HPDE6-E6E7 (cell line): ENCODE measurements at regions not wholly inside any gene's neighbourhood (a gene's known extent, or its start where the extent isn't known, plus 50 kb on each side); places are given as distances from the start of the nearest gene placed in this dataset.
A peak's percentile ranks its signal among the peaks of the same experiment; 100 is the strongest.

Experiments
- DNase-seq: peaks from one replicate; pipeline ENCODE4 v3.0.0; 2011; ENCODE audit warnings: missing footprints; ENCODE audit errors: extremely low spot score

DNA sequence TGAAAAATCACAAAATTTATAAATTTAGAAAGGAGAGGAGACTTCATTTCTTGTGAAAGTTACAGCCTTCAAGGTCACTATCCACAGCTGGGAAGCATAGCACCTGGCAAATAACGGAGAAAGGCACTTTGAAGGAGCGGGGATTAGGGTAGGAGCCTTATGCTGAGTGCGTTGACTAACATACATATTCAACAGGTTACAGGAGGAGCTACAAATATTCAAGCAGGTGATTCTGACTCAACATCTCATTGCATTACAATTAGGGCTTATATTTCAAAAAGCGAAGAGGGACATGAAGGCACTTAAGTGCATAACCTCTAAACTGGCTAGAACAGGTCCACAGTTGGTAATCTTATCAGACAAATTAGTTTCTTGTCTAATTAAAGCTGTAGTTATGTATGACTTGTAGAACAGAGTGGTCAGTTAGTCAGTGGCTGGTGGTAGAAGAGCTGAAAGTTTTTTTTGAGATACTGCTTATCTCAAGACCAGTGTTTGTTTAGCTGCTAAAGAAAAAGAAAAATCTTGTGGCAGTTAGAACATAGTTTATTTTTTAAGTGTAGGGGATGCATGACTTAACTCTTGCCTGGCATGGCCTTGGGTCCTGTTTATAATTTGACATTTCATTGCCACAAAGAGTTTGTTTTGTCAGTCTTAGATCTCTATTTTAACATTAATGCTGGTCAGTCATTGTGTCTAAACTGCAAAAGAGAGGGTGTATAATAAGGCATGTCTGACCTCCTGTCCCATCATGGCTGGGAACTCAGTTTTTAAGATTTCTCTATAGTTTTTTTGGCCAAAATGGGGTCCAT is 311.5 kb downstream of the DUSP10 start:
- DNase-seq: no peak

DNA sequence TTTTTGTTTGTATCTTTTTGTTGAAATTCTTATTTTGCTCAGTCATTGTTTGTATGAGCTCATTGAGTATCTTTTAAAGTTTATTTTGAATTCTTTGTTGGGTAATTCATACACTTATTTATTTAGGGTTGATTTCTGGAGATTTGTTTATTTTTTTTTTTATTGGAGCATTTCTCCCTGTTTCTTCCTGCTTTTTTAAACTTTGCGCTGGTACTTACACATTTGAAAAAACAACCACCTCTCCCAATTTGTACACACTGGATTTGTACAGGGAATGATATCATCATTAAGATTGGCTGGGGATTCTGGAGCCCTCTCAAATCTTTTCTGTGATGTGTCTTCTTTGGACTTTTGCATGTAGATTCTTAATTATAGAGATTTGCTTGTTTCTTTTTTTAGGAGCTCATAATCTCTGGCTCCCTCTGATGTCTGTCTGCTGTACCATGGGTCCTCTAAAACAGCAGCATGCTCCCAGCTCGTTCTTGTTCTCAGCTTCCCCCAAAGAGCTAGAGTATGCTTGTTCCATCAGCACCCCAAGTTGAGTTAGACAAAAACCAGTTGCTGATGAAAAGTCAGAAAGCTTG is 310.7 kb downstream of the DUSP10 start:
- DNase-seq: no peak

DNA sequence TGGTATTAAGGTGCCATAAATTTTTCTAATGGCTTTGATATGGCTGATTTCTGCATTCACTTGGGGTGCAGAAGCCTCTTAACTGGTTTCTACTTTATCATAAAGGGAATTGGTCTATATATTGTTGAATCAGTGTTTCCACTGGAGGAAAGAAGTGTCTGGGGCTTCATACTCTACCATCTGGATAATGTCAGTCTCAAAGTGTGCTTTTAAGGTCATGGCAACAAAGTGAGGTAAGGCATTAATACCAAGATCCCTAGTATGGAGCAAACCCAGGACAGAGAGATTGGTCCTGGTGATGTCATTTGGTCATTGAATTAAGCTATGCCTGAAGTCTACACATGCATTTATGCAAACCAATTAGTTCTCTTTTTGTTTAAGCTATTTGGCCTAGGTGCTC is 309.9 kb downstream of the DUSP10 start:
- DNase-seq: no peak

DNA sequence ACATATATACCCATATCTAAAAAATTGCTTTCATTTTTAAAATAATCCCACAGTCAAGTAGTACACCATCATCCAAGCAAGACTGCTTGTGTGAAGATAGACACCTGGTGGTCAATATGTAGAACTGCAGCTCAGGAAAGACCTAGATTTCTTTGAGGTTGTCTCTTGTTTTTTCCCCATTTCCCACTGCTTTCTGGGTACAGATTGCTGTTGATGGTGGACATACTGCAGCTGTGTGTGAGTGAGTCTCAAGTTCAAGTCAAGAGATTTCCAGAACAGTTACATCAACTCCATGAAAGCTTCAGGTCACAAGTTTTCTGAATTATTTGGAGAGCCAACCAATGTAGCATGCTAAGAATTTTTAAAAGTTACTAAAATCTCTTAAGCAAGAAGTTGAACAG is 306.4 kb downstream of the DUSP10 start:
- DNase-seq: no peak

DNA sequence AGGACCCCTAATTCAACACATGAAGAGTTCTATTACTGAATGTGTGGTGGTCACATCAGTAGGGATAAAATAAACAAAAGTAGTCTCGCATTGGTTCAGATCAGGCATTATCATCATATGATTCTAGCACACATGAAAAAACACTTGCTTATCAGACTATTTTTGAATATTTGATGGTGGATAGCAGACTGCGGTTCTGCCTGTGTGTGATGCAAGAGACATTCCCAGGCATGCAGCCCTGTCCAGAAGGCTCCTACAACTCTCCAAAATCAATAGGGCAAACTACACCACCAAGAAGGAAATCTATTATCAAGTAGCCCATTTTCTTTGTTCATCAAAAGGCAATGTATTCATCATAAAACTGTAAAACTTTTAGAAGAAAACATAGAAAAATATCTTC is 304.7 kb downstream of the DUSP10 start:
- DNase-seq: no peak

DNA sequence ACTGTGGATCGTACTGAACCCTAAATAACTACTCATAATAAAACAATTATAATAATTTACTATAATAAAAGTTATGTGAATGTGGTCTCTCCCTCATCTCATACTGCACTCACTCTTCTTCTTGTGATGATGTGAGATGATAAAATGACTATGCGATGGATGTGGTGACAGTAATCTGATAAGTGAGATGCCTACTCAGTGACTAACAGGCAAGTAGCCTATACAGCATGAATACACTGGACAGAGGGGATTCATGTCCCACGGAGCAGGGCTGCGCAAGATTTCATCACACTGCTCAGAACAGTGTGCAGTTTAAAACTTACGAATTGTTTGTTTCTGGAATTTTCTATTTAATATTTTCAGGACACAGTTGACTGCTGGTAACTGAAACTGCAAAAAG is 304.0 kb downstream of the DUSP10 start:
- DNase-seq: no peak

DNA sequence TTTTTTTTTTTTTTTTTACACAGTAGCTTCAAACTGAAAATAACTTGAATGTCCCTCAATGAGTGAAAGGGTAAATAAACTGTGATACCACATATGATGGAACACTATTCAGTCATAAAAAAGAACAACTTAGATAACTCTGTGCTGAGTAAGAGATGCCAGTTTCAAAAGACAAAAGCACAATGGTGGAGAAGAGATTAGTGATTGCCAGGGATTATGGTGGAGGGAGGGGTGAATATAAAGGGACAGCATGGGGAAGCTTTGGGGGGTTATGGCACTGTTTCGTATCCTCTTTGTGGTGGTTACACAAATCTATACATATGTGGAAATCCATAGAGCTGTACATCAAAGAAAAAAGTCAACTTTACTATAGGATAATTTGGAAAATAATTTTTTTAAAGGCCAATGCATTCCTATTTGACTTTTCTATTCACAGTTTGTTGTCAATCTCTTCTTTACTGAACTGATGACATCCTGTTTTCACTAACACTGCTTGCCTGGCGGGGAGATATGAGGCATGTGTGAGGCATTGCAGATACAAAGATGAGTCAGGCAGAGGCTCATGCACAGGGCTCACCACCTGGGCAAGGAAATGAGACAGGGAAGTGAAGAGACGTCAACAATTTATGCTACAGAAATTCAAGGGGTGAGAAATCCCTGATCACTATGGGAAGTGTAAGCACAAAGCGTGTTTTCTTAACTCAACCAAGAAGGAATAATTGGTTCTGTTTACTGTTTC is 302.7 kb downstream of the DUSP10 start:
- peak; percentile 83 for DNase-seq

DNA sequence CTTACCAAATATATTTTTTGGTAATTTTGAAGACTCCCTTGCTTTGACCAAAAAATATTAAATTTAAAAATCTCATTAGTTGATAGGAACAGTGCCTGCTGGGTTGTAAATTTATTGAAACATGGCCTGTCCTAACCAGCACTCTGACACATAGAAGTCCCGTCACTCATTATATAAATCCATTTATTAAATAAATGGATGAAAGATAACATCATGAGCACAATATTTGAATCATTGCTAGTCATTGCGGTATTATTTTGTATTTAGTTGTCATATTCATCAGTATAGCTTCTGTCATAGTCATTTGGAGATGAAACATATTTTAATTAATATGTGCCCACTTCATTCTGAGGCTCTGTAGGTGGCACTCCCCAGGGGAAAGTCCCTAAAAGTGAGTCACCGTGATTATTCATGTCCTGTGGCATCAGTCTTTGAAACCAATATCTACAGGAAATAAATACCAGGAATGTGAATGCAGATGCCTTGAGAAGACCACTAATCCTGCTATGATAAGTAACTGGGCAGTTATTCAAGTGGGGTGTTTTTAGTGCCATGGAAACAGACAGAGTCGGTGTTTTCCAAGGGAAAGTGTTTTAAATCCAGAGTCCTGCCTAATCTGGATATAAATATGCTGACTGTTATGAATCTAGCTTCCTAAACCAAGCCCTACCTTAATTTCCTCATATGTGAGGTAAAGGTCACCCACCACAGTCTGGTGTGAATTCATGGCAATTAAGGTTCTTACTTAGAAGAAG is 302.0 kb downstream of the DUSP10 start:
- DNase-seq: peak; percentile 54

DNA sequence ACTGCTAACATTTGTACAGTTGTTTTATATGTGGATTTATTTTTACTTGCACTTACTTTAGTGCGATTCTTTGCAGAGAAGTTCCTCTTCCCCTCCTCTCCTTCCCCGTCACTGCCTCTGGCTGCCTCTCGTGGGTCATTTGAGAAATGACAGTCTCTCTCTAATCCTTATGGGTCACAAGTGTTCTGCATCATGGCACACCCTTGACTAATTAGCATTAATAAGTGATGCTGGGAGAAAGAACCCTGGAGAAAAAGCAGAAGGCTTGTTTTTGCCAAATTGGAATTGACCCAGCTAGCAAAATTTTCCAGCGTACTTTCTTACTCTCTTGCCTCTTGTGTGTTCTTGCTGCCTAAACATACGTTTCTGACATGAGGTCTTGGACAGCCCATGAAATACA is 301.2 kb downstream of the DUSP10 start:
- no peak for DNase-seq

DNA sequence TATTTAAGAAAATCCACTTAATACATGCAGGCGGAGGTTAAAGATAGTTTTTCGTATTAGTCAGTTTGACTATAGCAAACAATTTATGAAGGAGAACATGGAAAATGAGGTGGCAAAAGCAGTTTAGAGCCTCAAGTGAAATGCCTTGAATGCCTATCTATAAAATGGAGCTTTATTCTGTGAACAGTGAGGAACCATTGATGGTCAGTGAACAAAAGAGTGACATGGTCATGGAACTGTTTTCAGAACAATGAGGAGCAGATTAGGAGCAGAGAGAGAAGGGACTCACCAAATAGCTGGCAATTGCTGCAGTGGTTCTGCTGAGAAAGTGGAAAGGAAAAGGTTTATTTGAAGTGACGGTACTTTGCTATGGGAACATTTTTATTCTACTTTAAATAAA is 299.8 kb downstream of the DUSP10 start:
- DNase-seq: no peak

DNA sequence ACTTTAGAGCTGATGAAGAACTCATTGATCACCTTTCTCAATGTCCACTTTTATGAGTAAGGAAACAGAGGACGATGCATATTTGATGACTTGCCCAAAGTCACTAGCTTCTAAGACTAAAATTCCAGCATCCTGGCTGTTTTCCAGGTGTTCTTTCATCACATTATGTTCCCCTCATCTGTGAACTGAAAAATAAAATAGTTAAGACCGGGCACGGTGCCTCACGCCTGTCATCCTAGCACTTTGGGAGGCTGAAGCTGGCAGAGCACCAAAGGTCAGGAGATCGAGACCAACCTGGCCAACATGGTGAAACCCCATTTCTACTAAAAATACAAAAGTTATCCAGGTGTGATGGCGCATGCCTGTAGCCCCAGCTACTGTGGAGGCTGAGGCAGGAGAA is 297.5 kb downstream of the DUSP10 start:
- no peak for DNase-seq

DNA sequence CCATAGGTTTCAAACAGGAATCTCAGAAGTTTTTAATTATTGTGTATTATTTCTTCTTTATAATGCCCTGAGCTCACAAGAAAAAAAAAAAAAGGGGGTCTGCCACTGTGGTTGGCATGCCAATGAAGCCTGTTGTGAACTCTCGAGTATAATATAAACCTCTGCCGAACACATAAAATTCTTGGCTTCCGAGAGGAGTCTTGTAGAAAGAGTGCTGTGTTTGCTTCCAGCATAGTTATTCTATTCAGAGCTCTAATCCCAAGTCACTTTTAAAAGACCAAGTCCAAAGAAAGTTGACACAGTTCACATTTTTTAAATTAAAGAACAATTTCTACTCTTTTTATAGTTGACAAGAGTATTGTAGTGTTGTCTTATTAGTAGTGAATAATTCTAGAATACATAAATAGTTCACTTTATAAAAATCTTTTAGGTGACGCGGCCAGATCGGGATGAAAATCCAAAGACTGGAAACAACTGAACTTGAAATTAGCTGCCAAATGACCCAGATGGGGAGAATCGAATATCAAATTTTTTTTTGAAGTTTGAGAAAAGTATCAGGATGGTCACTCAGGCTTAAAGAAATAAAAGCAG is 293.2 kb downstream of the DUSP10 start:
- DNase-seq: no peak

DNA sequence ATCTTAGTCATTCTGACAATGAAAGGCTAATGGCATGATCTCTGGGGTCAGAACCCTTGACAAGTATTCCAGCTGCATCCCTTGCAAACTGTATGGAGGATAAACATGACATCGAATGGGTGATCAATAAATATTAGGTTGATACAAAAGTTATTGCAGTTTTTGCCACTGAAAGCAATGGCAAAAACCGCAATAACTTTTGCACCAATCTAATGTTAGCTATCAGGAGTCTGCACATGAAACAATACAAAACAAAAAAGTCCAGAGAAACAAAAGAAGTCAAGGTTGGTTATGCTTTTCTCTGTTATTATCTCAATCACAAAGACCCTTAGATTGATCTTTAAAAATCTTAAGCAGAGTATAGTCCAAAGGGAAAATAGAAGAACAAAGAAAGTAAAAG is 292.7 kb downstream of the DUSP10 start:
- no peak for DNase-seq

DNA sequence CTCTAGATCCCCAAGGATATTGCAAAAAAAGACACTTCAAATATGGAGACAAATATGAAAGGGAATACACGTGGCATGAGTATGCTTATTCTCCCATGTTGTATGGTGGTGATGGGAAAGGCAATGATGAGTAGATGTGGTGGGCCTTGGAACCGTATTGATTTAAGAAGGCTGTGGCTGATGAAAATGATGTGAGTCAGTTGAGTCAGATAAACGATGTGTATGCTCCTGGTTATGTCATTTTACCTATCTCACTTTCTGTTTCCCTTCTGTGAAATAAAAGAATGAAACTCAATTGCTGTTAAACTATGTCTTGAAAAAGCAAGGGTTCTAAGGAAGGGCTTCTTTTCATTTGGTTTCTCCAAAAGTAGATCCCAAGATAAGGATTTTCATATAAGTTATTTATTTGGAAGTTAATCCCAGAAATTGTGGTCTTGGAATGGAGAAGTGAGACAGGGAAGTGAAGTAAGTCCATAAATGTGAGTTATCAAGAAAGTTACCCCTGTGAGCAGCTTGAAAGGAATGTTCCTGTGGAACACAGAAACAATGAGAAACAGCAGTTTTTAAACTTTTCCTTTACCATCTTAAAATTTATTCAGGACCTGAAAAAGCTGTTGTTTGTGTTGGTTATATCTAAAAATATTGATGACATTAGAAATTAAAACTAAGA is 292.0 kb downstream of the DUSP10 start:
- no peak for DNase-seq

DNA sequence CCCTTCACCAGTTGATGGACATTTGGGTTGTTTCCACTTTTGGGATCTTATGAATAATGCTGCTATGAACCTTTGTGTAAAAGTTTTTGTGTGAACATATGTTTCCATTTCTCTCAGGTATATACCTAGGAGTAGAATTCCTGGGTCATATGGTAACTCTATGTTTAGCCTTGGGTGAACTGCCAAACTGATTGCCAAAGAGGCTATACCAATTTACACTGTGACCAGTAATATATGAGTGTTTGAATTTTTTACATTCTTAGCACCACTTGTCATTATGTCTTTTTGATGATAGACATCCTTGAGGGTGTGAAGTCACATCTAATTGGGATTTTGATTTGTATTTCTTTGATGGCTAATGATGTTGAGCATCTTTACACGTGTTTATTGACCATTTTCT is 290.1 kb downstream of the DUSP10 start:
- DNase-seq: no peak

DNA sequence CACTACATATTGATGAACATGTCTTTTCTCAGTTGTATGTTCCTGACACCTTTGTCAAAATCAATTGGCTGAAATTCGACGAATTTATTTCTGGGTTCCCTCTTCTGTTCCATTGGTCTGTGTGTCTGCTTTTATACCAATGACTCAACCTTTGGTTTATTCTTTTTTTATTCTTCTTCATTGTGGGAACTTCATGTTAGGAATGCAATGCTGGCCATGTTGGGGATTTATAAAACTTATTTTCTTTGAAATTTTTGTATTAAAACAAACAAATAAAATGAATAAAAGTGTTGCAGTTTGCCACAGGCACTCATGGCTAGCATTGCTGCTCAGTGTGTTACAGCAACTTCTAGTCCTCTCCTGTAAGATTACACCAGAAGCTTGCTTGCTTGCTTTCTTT is 287.8 kb downstream of the DUSP10 start:
- no peak for DNase-seq

DNA sequence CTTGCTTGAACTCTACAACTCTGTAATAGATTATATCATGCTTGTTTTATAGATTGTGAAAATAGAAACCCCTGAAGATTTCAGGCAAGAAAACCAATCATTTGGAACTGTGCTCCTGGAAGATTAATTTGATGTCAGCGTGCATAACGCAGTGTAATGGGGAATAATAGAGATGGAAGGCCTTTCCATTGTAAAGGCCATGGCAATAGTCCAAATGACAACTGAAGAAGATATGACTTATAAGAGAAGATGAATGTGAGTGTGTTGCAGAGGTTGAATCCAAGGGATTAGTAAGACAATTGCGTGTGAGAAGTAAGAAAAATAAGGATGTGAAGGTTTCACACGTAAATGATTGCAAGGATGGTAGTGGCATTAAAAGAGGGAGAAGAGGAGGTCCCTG is 285.0 kb downstream of the DUSP10 start:
- no peak for DNase-seq

DNA sequence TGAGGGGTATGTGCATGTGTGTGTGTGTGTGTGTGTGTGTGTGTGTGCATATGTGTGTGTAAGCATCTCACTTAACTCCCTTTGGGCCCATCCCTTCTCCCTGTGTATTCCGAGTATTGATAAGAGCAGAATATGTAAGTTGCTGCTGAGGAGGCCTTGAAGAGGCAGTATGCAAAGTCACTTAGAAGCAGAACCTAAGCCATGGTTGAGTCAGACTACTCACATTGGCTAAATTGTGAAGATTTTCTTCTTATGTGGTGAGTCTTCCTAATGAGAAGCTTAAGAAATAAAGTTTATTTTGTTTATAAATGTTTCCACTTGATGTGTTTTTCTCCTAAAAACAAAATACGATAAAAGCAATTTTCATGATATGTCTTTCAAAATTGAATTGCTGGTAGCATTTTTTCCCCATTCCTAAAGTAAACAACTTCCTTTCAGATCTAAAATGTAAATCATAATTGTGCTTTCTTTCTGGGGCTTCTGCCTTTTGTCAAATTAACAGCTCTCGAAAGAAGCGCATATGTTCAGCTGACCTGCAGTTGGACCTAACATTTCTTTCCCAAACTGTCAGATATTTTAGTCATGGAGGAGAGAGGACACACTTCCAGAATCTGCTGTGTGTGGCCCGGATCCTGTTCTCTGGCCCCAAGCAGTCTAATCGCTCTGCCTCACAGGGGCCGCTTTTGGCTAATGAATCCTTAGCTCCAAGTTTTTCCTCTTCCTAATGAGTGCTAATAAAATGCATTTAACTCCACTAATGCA is 284.0 kb downstream of the DUSP10 start:
- DNase-seq: no peak

DNA sequence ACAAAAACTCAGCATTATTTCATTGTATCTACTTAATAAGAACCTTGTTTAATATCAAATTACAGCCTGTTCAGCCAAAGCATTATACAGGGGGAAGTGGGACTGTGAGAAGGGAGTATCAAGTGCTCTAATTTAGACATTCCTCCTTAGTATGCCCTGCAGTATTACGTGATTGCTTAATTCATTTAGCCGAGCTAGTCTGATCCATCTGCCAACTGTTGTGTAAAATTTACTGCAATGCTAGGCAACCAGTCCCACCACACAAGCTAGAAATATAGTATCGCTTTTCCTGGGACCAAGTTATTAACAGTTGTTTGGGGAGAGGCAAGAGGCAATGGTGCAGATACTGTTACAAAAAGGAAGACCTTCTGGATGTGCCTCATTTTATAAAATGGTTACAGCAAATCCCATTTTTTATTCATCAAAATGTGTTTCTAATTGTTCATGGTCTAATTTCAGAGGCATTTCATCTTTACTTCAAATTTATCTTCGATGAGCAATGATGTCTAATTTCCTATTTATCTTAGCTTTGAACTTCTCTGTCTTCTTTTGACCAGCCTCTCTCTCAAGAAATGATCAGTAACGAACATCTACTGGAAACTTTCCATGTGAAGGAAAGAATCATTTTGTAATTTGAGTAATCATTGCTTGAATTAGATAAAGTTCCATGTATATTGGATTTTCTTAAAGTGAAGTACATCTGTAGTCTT is 283.3 kb downstream of the DUSP10 start:
- no peak for DNase-seq

DNA sequence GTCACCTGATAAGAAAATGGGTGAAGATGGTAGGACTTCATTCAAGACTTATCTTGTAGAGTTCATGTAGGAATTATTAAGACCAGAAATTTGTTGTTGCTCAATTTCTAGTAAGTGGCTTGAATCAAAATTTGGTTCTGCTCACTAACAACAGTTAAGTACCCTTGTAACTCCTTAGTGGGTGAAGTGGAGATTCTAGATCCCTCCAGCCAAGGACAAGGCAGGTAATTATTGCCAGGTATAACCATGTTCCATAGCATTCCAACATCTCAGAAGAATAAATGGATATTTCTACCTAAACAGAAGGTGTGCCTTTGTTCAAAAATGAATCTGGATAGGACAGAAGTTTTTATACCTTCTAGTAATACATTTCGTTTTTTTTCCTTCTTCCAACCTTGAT is 282.3 kb downstream of the DUSP10 start:
- DNase-seq: no peak
